Smooth muscle cell (in vitro differentiated cells): ENCODE measurements at regions not wholly inside any gene's neighbourhood (a gene's known extent, or its start where the extent isn't known, plus 50 kb on each side); places are given as distances from the start of the nearest gene placed in this dataset.

ENCODE experiments used
- DNase-seq: peaks from one replicate; lab custom pipeline; 2025; ENCODE audit not compliant: unreplicated experiment; lab: John Stamatoyannopoulos, UW
- H2AFZ ChIP-seq: fragments of 200-600 bp; sonication (generic); 2 replicates; pipeline ENCODE4 v1.6.0; 2016; ENCODE audit warnings: antibody characterized with exemption, low read depth, mild to moderate bottlenecking
- H3F3A ChIP-seq: fragments of 200-600 bp; sonication (generic); 2 replicates; pipeline ENCODE4 v1.6.0; 2017; ENCODE audit warnings: antibody characterized with exemption, low read depth
- H3K27ac ChIP-seq: fragments of 200-600 bp; sonication (generic); 2 replicates; pipeline ENCODE4 v1.5.1; 2016; ENCODE audit warnings: low read depth, mild to moderate bottlenecking
- H3K27me3 ChIP-seq: fragments of 200-600 bp; sonication (generic); 2 replicates; pipeline ENCODE4 v1.6.1; 2016; ENCODE audit warnings: low read depth, mild to moderate bottlenecking
- H3K36me3 ChIP-seq: fragments of 200-600 bp; sonication (generic); 2 replicates; pipeline ENCODE4 v1.5.1; 2016; ENCODE audit warnings: low read depth
- H3K4me1 ChIP-seq: fragments of 200-600 bp; sonication (generic); 2 replicates; pipeline ENCODE4 v1.5.1; 2016; ENCODE audit warnings: low read depth
- H3K4me2 ChIP-seq: fragments of 200-600 bp; sonication (generic); 2 replicates; pipeline ENCODE4 v1.6.0; 2016; ENCODE audit warnings: mild to moderate bottlenecking
- H3K4me3 ChIP-seq: fragments of 200-600 bp; sonication (generic); 2 replicates; pipeline ENCODE4 v1.5.1; 2016; ENCODE audit warnings: mild to moderate bottlenecking
- H3K79me2 ChIP-seq: fragments of 200-600 bp; sonication (generic); 2 replicates; pipeline ENCODE4 v1.6.0; 2016; ENCODE audit warnings: low read depth, mild to moderate bottlenecking
- H3K9ac ChIP-seq: fragments of 200-600 bp; sonication (generic); 2 replicates; pipeline ENCODE4 v1.6.0; 2016; ENCODE audit warnings: low read depth
- H3K9me3 ChIP-seq: fragments of 200-600 bp; sonication (generic); replicated peaks from 2 replicates; pipeline ENCODE4 v1.5.1; 2016; ENCODE audit warnings: low read depth
- H4K20me1 ChIP-seq: fragments of 200-600 bp; sonication (generic); 2 replicates; pipeline ENCODE4 v1.6.0; 2016; ENCODE audit warnings: low read depth
- WGBS: methylation state at CpG from one replicate; pipeline ENCODE4 v1.1.7; 2016; ENCODE audit warnings: low lambda C conversion rate; 5-methylcytosine and 5-hydroxymethylcytosine counted together
- TF ChIP-seq, protein P1 (sequence below): fragments of 200-600 bp; sonication (generic); IDR thresholded peaks from 2 replicates; pipeline ENCODE4 v1.5.1; 2017; ENCODE audit warnings: borderline replicate concordance, mild to moderate bottlenecking, antibody characterized with exemption; ENCODE audit not compliant: insufficient read depth, poor library complexity, severe bottlenecking

DNA sequence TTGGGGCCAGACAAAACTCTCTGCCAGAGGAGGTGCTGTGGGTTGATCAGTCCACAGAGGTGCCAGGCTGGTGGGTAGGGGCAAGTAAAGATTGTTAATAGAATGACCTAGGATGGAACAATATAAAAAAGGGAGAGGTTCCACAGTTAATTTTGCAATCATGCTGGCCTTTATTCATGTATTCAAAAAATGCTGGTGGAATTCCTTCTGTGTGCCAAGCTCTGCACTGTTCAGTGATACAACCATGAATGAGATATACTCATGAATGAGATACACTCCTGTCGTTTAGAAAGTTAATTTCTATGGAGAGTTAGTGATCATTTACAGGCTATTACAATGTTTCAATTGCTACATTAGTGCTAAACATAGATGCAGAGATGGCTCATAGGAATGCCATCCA, 252.6 kb upstream of the RMST start:
- Histone ChIP-seq H3K79me2 (no peaks in the 10 kb centered on the region), H3K4me1 (peaks cover 14% of the 10 kb centered on the region), H2AFZ (no peak overlapping the region), H3K9ac (no peak overlapping the region), H3K4me3 (no peak overlapping the region), H3K36me3 (no peaks in the 10 kb centered on the region), H4K20me1 (no peaks in the 10 kb centered on the region), H3F3A (no peaks in the 10 kb centered on the region), H3K4me2 (no peak overlapping the region), H3K27ac (no peak overlapping the region), H3K27me3 (no peaks in the 10 kb centered on the region), H3K9me3 (no peaks in the 10 kb centered on the region)
- TF ChIP-seq, protein P1, sequence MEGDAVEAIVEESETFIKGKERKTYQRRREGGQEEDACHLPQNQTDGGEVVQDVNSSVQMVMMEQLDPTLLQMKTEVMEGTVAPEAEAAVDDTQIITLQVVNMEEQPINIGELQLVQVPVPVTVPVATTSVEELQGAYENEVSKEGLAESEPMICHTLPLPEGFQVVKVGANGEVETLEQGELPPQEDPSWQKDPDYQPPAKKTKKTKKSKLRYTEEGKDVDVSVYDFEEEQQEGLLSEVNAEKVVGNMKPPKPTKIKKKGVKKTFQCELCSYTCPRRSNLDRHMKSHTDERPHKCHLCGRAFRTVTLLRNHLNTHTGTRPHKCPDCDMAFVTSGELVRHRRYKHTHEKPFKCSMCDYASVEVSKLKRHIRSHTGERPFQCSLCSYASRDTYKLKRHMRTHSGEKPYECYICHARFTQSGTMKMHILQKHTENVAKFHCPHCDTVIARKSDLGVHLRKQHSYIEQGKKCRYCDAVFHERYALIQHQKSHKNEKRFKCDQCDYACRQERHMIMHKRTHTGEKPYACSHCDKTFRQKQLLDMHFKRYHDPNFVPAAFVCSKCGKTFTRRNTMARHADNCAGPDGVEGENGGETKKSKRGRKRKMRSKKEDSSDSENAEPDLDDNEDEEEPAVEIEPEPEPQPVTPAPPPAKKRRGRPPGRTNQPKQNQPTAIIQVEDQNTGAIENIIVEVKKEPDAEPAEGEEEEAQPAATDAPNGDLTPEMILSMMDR = no peak
- WGBS = 78% methylated on average over 1 of the region's 1 CpG
- no peak for DNase-seq

DNA sequence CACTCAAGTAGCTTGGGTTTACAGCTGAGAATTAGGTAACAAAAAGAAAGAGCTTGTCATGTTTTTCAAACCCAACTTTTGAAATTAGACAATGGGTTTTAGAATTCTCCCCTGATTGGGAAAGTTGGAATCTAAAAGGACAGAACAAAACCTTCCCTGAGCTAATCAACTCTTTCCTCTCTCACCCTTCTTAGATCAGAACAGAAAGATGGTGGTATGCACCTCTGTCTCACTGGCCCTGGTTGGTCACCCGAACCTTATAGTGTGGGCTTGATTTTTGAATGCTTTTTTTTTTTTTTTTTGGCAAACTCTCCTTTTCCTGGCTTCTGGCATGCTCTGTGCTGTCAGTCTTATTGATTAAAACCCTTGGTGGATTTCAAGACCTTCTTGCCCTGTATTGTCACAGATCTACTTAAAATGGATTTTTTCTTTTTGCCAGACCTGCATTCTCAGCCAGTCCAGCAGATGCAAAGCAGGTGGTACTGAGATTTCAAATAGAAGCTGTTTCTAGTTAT, 251.1 kb upstream of the RMST start:
- H3K4me3 ChIP-seq = no peak overlapping the region
- no peaks in the 10 kb centered on the region for H3K36me3 ChIP-seq
- no peak overlapping the region for H2AFZ ChIP-seq
- no peaks in the 10 kb centered on the region for H4K20me1 ChIP-seq
- H3F3A ChIP-seq = no peaks in the 10 kb centered on the region
- H3K27ac ChIP-seq = no peak overlapping the region
- TF ChIP-seq, protein P1 = no peak
- no peak for DNase-seq
- H3K4me1 ChIP-seq = peaks cover 14% of the 10 kb centered on the region
- H3K27me3 ChIP-seq = no peaks in the 10 kb centered on the region
- WGBS = 89% methylated on average over 1 of the region's 1 CpG
- no peak overlapping the region for H3K4me2 ChIP-seq
- H3K9me3 ChIP-seq = no peaks in the 10 kb centered on the region
- H3K9ac ChIP-seq = no peak overlapping the region
- no peaks in the 10 kb centered on the region for H3K79me2 ChIP-seq

- Histone ChIP-seq H3K27me3 (no peaks in the 10 kb centered on the region), H3K79me2 (no peaks in the 10 kb centered on the region), H3K27ac (no peak overlapping the region), H3F3A (no peaks in the 10 kb centered on the region), H2AFZ (no peak overlapping the region), H3K4me2 (no peak overlapping the region), H4K20me1 (no peaks in the 10 kb centered on the region), H3K36me3 (no peaks in the 10 kb centered on the region), H3K4me3 (no peak overlapping the region), H3K9me3 (no peaks in the 10 kb centered on the region), H3K4me1 (peaks cover 3% of the 10 kb centered on the region), H3K9ac (no peak overlapping the region)
- 96% methylated on average over 1 of the region's 1 CpG for WGBS
- DNase-seq = no peak
- TF ChIP-seq, protein P1 = no peak
Measured at GRCh38 chr12:97216848-97217247, 245.8 kb upstream of the RMST start.

DNA sequence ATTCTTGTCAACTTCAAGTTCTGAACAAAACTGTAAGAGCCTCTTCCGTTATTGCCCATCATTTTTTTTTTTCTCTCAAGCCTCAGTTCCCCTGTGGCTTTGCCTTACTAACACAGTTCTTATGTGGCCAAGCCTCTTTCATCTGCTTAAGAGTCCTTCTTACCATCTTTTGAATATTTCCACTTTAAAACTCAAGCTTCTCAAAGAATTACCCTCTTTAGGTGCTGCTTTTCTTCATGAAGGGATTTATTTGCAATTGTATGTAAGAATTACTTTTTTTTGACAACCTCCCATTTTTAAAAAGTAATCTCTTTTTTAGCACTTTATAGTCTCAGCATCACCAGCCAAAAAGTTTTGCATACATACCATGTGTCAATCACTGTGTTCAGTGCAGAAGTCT, 240.2 kb upstream of the RMST start:
- Histone ChIP-seq H3K27ac (no peak overlapping the region), H3K4me3 (no peak overlapping the region), H3K9ac (no peak overlapping the region), H3K79me2 (no peaks in the 10 kb centered on the region), H3F3A (no peaks in the 10 kb centered on the region), H3K4me1 (no peaks in the 10 kb centered on the region), H3K36me3 (no peaks in the 10 kb centered on the region), H3K27me3 (no peaks in the 10 kb centered on the region), H2AFZ (no peak overlapping the region), H4K20me1 (no peaks in the 10 kb centered on the region), H3K4me2 (no peak overlapping the region), H3K9me3 (no peaks in the 10 kb centered on the region)
- no peak for DNase-seq
- WGBS = 85% methylated on average over 1 of the region's 1 CpG
- TF ChIP-seq, protein P1 = no peak
